ENCODE measurements at regions not wholly inside any gene's neighbourhood (a gene's known extent, or its start where the extent isn't known, plus 50 kb on each side); places are given as distances from the start of the nearest gene placed in this dataset.

DNA sequence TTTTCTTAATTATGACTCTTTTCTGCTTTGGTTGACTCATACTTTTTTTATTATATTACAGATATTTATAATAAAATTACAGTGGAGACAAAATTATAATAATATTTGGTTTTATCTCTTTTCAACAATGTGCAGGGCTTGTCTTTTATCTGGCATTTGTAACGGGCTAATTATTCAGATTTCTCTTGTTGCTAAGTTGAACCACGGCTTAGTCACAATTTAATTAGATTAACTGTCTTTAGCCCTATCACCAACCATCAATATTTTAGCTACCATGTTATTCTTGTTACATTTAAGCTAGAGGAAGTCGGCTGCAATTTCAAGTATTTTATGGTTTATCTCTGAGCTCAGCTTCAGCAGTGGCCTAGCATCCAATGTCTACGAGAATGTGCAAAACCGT, 798.9 kb upstream of the CA10 start:
- TF ChIP-seq, protein P1, sequence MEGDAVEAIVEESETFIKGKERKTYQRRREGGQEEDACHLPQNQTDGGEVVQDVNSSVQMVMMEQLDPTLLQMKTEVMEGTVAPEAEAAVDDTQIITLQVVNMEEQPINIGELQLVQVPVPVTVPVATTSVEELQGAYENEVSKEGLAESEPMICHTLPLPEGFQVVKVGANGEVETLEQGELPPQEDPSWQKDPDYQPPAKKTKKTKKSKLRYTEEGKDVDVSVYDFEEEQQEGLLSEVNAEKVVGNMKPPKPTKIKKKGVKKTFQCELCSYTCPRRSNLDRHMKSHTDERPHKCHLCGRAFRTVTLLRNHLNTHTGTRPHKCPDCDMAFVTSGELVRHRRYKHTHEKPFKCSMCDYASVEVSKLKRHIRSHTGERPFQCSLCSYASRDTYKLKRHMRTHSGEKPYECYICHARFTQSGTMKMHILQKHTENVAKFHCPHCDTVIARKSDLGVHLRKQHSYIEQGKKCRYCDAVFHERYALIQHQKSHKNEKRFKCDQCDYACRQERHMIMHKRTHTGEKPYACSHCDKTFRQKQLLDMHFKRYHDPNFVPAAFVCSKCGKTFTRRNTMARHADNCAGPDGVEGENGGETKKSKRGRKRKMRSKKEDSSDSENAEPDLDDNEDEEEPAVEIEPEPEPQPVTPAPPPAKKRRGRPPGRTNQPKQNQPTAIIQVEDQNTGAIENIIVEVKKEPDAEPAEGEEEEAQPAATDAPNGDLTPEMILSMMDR (IDR thresholded peaks at IDR 0.05; ENCODE audit: low read depth, low read length): no peak
- H3K4me3 ChIP-seq (replicated peaks in 1 of 2; ENCODE audit: low read depth in 2 of 2, low read length in 2 of 2): no peak overlapping the region
- DNase-seq (ENCODE audit: low read depth in 2 of 2): no peak

DNA sequence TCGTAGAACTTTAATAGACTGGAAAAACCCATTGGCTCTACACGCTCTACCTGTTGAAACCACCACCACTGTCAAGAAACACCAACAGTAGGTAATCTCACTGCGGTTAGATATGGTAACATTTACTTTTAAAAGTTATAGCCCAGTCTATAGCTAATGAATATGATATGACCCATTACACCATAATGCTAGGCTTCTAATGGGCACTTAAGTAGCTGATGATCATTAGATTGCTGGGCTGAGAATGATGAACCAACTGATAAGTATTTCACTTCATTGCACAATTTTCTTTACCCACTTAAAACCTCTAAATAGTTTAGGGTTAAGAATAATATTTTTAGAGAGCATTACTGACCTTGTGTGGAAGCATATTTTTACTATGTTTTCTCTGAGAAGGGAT, 788.9 kb upstream of the CA10 start:
- TF ChIP-seq, protein P1 (IDR thresholded peaks at IDR 0.05; ENCODE audit: low read depth, low read length): no peak
- no peak for DNase-seq (ENCODE audit: low read depth in 2 of 2)
- H3K4me3 ChIP-seq (replicated peaks in 1 of 2; ENCODE audit: low read depth in 2 of 2, low read length in 2 of 2): no peak overlapping the region

DNA sequence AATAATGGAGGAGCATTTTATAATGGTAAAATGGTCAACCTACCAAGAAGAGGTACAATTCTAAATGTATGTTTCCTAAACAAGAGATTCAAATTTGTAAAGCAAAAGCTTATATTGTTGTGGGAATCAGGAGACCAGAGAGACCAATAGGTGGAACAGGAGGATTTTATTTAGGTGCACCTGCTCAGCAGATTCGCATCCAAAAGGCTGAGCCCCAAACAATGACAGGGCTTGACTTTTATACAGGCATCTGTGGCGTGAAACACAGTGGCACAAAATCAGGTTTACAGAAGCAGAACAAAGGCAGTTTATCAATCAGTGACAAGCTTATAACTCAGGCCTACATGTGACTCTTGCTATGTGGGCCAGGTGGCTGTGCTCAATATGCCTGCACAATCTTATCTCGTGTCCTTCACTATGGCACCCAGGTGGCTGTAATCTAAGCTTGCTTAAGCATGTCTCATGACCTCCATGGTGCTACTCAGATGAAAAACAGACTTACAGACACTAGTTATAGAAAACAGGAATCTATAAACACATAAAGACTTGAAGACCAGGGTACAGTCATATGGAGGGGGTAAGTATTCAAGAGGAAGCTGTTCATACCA, 780.2 kb upstream of the CA10 start:
- no peak overlapping the region for H3K4me3 ChIP-seq (replicated peaks in 1 of 2; ENCODE audit: low read depth in 2 of 2, low read length in 2 of 2)
- TF ChIP-seq, protein P1 (IDR thresholded peaks at IDR 0.05; ENCODE audit: low read depth, low read length): no peak
- no peak for DNase-seq (ENCODE audit: low read depth in 2 of 2)

DNA sequence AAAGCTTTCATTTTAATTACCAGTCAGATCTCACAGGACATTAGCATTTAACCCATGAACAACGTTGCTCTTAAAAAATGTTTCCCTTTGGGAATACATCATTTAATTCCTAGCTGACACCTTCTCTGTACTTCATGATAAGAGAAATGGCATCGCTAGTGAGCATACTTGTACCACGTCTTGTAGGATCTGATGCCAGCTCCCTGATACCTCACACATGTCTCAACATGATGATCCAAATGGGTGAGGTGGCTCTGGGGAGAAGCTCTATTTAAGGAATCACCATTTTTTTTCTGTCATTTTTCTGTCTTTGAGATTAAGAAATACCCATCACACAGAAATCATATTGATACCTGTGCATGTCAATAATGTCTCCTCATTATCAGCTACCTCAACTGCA, 772.1 kb upstream of the CA10 start:
- H3K4me3 ChIP-seq (replicated peaks in 1 of 2; ENCODE audit: low read depth in 2 of 2, low read length in 2 of 2): no peak overlapping the region
- no peak for DNase-seq (ENCODE audit: low read depth in 2 of 2)
- TF ChIP-seq, protein P1 (IDR thresholded peaks at IDR 0.05; ENCODE audit: low read depth, low read length): no peak

DNA sequence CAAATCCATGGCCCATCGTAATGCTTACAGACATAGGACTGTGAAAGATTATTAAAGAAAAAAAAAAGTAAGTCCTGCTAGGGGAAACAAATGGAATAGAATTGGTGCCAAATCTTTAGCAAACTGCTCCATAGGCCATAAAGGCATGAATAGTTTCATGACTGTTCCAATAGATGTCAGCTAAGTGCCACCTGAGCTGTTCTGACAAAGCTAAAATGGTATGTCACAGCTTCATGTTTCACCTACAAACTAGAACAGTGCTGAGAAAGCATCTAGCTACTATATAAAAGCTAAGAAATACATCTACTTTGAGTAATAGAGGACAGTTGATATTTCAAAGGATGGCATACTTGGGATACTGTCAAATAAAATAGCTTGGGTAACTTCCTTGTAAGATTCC, 771.6 kb upstream of the CA10 start:
- no peak overlapping the region for H3K4me3 ChIP-seq (replicated peaks in 1 of 2; ENCODE audit: low read depth in 2 of 2, low read length in 2 of 2)
- no peak for DNase-seq (ENCODE audit: low read depth in 2 of 2)
- TF ChIP-seq, protein P1 (IDR thresholded peaks at IDR 0.05; ENCODE audit: low read depth, low read length): no peak

DNA sequence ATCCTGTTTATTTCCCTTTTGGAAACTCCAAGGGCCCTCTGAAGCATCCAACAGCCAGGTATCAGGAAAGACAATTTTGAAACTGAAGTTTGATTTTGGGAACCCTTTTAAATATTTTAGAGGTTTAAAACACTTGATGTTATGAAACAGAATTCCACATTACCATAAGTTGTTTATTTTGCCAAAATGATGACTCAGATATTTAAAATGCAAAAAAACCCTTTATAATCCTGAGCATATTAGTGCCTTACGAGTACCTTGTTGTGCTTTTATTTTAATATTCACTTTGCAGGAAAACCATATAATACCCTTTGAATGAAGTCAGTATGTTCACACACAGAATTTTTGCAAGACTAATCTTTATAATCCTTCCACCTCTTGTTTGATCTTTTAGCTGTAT, 765.1 kb upstream of the CA10 start:
- no peak overlapping the region for H3K4me3 ChIP-seq (replicated peaks in 1 of 2; ENCODE audit: low read depth in 2 of 2, low read length in 2 of 2)
- no peak for DNase-seq (ENCODE audit: low read depth in 2 of 2)
- TF ChIP-seq, protein P1 (IDR thresholded peaks at IDR 0.05; ENCODE audit: low read depth, low read length): no peak

DNA sequence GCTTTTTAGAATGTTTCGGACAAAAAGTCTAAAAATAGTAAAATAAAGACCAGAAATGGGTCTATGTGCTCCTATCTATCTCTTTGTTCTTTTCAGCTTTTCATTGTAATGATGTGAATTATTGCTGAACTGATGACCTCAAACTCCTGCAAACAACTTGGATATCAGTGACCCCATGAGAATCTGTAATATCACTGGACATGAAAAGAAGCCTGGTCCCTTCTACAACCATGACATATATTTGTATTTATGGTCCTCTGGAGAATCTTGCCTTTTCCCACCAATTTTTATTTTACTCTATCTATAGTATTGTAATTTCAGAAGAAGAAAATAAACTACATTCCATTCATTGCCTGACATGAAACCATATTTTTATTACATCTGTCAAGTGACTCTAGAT, 740.7 kb upstream of the CA10 start:
- DNase-seq (ENCODE audit: low read depth in 2 of 2): no peak
- H3K4me3 ChIP-seq (replicated peaks in 1 of 2; ENCODE audit: low read depth in 2 of 2, low read length in 2 of 2): no peak overlapping the region
- TF ChIP-seq, protein P1 (IDR thresholded peaks at IDR 0.05; ENCODE audit: low read depth, low read length): no peak

All from cardiac fibroblast (primary cell).